Lower leg skin (tissue), 3 donors: ENCODE measurements at regions not wholly inside any gene's neighbourhood (a gene's known extent, or its start where the extent isn't known, plus 50 kb on each side); places are given as distances from the start of the nearest gene placed in this dataset.

ENCODE experiments used
- CTCF ChIP-seq, 3 donors: fragments of 450-650 bp; IDR thresholded peaks; one replicate each; pipeline ENCODE4 v1.5.1; 2016; ENCODE audit warnings: antibody characterized with exemption in 3 of 3, mild to moderate bottlenecking in 3 of 3, moderate library complexity in 2 of 3
- POLR2A ChIP-seq, 2 donors: fragments of 450-650 bp; IDR thresholded peaks; one replicate each; pipeline ENCODE4 v1.6.1; 2016 to 2017; ENCODE audit warnings: antibody characterized with exemption in 2 of 2, mild to moderate bottlenecking in 1 of 2, moderate library complexity in 1 of 2

DNA sequence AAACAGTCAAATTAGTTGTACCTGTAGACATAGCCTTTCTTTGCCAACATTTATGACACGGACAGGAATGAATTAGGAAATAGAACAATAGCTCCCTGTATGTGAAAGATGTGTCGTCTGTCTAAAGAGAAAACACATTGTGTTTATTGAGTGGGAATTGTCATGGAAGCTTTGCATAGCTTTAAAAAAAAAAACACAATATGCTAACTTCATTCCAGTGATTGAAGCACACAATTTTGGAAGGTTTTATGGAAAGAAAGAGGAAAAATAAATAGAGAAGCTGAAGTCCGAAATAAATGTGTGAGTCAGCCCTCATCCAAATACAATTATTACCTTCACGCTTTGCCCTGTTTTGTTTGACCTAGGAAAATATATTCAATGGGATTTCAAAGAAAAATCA, 1095.7 kb downstream of the TSN start:
- no peak for TF ChIP-seq POLR2A (IDR thresholded peaks at IDR 0.05)
- no peak for TF ChIP-seq CTCF (IDR thresholded peaks at IDR 0.05)
